Suppressor macrophage (primary cell): ENCODE measurements at regions not wholly inside any gene's neighbourhood (a gene's known extent, or its start where the extent isn't known, plus 50 kb on each side); places are given as distances from the start of the nearest gene placed in this dataset.
A peak's percentile ranks its signal among the peaks of the same experiment; 100 is the strongest.

ENCODE experiments used
- DNase-seq, 4 experiments: peaks; one replicate each; pipeline ENCODE4 v3.0.0-alpha.2; 2020 to 2022

DNA sequence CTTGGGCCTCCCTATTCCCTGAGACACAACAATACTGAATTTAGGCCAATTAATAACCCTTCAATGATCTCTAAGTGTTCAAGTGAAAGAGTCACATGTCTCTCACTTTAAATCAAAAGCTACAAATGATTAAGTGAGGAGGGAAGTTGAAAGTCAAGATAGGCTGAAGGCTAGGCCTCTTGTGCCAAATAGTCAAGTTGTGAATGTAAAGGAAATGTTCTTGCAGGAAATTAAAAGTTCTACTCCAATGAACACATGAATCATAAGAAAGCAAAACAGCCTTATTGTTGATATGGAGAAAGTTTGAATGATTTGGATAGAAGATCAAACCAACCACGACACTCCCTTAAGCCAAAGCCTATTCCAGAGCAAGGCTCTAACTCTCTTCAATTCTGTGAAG, 286.9 kb downstream of the MEIS1 start:
- no peak for DNase-seq

DNA sequence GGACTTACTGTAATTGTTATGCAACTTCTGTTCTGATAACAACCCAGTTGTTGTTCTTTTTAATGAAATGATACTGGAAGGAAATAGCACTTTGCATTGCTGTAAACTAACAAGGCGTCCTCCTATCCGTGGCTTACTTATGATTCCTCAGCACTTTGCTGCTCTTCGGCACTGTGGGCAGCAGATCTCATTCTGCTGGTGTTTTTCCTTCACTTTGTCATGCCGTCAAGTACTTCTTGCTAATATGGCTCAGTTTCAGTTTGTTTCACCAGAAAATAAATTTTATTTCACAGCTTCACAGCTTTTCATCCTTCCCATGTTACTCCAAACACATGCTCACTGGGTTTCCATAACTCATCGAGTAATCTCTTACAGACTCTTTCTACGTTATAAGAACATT, 289.3 kb downstream of the MEIS1 start:
- DNase-seq: no peak

DNA sequence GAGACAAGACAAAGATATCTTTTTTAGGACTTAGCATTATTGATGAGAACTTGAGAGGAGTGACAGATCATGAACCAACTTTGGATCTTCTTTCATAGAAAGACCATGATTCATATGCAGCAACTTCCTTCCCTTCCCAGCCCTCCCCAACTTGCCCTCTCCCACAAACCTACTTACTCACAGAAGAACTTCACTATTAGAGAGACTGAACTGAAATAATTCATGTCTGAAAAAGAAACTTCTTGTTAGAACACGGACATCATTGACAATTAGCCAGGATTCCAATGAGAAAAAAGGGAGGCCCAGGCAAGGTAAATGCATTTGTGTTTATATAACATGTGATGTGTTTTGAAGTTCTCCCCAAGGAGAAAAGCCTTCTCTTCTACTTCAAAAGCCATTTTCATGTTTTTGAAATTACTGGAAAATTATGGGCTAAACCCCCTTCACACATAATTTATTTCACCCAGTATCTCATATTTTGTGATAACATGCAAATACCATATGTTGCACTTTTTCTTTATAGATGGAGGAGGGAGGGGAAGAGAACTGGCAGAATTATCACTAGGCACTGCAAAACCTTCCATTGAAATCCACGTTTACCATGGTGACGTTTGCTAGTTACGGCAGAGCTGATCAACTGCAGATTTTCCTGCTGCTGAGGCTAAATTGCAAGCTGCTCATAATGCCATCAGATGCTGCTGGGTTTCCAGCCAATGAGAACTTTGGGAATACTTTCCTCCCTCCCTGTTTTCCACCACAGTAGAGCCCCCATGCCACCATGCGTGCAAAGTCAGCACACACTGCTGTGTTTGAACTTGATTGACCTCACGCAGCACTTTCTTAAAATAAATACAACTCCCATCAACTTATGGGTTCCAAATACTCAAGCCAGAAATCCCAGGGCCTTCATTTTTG, 294.7 kb downstream of the MEIS1 start:
- DNase-seq: no peak

DNA sequence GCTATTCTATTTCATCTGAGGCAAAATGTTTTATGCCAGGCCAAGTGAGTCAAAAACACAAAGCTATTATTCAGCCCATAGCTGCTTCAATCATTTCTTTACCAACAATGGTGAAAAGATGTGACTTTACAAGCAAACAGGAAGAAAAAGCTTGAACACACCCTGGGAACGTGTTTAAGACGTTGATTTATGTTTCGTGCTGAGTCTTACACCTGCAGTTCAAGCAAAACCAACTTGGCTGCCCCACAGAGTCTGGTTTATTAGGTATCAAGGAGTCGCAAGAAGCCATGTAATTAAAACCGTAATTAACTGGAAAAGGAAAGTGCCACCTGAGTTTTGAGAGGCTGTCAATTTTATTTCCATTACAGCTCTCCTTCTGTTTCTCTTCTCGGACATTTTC, 295.5 kb downstream of the MEIS1 start:
- no peak for DNase-seq

DNA sequence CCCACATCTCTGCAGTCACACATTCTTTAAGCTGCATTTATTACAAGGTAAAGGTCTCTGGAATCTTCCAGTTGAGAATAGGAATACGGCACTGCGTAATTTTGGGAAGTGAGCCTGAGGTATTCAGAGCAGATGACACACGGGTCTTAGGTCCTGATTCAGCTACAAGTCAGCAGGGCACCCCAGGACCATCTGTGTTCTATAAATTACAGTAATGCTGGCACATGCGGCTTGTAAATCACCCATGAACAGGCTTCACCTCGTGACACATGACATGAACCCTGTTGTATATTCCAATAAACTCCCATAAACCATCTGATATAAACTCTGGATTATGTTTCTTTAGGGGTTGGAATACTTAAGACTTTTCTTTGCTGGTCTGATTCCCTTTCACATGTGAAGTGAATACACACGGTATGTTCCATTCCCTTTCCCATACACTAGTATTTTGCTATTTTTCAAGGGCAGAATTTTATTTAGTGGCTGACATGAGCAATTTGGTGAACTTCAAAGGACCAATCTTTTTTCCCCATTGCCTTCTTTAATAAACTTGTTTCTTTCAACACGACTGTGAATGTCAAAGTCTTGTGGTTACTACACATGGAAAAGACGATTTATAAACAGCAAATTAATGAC, 298.6 kb downstream of the MEIS1 start:
- DNase-seq: no peak

DNA sequence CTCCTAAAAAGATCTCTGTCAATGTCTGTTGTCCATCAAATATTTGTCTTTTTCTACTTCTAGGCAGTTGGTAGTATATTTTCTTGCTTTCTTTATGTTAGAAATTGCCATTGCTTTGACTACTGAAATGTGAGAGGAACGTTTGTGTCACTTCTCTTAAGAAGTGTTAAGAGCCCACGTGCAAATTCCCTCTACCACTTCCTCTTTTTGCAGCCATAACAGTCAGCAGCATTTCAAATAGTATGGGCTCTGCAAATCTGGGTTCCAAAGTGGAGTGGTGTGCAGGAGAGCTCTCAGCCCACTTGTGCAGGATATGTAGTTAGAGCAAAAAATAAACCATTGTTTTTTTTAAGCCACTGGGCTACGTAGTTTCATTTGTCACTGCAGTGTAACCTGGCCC, 314.0 kb downstream of the MEIS1 start:
- peak; percentile 12 to 44 (median 43) for DNase-seq

DNA sequence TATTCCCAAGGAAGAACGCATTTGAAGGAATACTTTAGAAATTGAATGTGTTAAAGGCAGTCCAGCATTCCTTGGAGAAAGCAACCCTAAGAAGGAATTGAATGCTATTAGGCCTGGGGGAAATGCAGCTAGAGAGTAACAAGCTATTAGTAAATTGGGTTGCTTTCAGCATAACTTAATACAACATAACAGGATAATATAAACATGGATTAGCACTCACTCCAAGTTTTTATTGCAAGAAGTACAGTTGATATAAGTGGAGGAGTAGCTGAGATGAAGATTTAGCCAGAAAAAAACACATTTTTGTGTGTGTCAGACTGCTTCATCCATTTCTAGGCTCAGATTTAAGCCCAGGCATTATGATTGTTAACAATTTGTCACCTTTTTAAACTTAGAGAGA, 314.6 kb downstream of the MEIS1 start:
- DNase-seq: no peak

DNA sequence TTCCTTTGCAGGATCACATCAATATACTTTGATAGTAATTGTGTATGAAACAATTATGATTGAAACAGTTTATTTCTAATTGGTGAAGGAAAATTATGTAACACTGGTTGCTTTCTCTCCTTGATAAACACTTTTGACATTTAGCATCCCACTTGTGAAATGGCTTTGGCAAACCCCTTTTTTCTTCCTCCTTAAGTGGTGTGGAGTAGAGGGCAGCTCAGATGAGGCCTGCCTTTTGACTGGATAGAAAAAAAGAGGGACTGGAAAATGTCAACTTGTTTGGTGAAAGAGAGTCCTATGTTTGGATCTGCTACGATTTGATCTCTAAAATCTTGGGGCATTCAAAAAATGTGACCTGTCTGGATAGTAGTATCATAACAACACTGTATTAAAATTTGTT, 318.3 kb downstream of the MEIS1 start:
- no peak for DNase-seq

DNA sequence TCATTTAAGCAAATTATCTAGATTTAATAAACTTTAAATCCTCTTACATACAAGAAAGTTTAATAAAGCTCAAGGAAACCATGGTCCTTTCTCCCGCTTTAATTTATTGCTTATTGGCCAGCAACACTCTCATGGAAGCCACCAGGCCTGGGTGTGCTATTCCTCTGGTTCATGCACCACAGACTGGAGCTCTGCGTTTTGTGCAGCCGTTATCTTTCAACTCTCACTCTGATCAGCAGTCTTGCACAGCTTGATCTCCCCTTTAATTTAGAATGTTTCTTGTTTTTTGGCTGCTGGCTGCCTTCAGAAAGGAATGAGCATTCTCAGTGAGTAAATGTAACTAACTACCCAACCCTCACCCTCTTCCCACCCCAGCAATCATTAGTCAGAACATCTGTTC, 318.7 kb downstream of the MEIS1 start:
- no peak for DNase-seq

DNA sequence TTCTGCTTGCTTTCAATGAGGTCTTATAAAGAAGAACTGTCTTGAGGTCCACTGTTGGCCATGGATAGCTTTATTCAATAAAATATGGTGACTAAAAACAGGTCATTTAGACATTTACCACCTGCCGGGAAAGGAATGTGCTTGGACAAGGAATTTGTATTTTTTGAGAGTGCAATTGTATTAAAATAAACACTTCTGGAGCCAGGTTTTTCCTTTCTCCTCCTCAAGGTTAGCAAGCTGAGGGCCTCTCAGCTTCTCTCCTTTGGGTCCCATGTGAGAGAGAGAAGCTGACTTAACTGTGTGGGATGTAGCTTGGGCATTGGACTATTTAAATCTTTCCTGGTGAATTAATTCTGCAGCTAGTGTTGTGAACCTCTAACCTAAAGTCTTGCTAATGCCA, 321.0 kb downstream of the MEIS1 start:
- DNase-seq: no peak

DNA sequence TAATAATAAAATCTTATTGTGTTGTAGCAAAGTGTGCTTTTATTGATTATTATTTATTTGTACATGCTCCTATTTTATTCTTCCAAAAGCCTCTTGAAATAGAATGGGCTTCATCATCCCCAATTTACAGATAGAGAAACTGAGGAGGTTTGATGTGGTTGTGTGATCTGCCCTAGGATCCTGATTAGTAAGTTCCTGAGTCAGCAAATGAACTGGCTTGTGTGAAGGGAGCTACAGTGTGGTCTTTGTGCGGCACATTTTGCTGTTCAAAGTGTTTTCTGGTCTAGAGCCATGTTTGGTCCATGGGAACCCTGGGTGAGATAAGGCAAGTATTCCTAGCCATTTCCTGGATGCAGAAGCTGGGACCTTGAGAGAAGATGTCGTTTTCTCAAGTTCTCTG, 326.9 kb downstream of the MEIS1 start:
- DNase-seq: no peak

DNA sequence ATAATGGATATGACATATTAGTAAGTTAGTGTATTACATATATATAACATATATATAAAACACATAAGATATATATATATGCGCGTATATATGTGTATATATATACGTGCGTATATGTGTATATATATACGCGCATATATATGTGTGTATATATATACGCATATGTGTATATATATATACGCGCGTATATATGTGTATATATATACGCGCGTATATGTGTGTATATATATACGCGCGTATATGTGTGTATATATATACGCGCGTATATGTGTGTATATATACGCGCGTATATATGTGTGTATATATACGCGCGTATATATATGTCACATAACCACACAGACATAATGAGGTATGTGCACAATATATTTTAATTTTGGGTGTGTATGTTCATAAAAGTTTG, 327.8 kb downstream of the MEIS1 start:
- DNase-seq: no peak

DNA sequence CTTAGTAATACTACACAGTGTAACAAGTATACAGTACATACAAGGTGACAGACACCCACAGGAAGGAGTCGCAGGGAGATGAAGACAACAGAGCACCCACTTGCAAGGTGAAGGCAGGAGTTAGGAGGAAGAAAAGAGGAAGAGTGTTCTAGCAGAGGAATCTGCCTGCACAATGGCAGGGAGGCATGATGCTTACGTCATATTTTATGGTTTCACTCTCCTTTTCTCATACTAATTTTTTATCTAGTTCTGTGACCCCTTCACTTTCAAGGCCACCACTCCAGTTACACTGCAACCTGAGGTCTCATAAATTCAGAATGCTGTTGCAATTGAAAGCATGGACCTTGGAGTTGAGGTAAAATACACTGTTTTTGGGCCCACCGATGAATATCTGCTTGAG, 331.7 kb downstream of the MEIS1 start:
- DNase-seq: no peak

DNA sequence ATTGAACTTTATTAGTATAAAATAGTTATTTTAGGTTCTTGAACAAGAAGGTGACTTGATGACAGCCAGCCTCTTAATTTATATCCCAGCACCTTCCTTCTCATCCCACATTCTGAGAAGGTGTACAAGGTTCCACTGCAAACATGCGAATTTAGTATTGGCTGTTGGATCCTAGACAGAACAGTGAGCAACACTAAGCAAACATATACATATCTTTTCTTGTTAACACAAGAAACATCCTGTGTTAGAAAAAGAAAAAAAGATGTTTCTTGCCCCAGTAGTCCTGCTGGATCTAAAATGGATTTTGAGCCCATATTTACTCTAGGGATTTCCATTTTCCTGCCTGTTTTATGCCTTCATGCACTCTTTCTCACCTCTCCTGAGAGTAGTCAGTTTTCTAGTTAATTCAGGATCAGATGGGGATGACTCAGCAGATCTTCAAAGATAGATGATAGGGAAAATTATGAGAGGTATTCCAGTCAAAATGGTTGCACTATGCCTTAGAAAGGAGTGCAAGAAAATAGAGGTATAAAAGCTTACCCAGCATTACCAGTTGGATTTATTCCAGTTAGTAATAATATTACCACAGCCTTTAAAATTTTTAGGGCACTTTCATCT, 336.5 kb downstream of the MEIS1 start:
- no peak for DNase-seq

DNA sequence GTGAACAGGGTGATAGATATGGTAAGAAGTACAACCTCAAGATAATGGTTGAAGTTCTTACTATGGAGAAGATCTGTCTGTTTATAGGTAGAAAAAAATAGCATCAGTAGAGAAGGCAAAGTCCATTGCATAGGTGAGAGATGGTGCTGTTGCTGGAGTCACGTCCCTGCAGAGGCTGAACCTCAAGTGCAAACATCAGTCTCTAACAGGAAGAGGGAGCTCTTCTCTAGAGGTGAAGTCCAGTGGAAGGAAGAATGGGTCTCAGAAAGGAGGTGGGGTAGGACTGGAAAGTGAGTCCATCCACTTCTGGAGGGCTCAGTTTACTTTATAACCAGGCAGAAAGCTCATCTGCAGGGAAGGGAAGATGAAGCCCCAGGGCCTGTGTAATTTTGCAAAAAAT, 337.7 kb downstream of the MEIS1 start:
- DNase-seq: no peak

DNA sequence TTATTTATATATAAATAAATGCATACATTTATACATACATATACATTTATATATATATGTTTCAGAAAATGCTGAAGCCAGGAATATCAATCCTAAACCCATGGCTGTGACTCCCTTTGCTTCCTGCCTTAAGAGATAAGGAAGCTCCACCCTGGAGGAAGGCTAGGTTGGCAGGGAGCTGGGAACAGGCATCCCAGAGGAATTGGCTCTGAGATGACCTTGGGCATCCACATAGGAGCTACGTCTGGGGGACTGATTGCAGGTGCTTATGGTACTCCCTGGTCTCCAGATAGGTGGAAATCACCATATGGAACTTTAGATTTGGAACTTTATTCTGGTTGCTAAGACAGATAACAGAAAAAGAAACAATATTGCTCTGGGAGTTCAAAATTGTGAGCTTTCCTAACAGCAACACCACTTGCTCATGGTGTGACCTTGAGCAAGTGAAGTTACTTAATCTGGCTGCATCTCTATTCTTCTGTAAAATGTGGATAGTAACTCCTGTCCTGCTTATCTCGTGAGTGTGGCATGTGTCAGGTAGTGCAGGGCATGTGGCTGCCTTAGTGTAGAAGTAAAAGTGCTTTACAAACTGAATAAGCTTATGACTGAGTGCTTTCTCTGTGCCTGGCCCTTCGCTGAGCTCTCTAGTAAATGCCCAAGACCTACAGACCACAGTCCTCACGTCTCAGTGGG, 341.0 kb downstream of the MEIS1 start:
- DNase-seq: no peak

DNA sequence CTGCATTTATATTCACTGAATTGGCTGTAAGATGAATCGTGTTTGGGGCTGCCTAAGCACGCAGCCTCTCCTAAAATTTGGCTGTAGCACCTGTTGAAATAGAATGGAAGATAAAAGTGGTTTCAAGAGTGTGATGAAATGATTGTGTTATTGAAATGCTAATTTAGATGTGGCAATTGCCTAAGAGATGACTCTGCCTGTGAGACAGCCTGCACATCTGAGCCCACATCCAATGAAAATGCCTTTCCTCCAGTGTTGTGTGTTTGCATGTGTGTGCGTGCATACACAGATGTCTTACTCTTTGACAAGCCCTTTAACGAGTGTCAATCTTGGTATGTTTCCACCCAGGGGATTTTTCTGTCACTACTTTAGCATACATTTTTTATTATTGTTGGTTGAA, 346.9 kb downstream of the MEIS1 start:
- no peak for DNase-seq

DNA sequence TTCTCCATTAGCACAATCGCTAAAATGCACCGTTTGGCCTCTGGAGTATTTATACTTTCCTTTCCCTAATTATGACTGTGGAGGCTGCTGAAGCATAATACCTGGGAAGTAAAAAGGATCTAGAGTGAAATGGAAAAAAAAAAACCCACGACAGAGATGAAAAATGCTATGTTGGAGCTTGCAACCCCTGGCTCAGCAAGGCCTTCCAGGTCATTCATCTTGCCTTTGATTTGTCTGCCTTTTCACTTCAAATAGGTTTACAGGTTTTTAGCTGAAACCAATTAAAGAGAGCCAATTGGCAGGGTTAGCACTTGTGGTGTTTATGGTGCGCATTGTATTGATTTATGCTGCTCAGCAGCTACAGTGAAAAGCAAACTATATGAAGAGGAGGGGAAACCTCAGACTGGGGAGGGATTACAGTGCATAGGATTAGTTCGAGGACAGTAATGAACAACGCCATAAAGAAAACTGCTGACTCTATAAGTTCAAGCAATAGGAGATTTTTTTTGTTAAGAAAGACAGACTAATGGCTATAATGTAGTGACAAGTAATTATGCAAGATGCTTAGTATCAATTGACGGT, 347.9 kb downstream of the MEIS1 start:
- DNase-seq: no peak

DNA sequence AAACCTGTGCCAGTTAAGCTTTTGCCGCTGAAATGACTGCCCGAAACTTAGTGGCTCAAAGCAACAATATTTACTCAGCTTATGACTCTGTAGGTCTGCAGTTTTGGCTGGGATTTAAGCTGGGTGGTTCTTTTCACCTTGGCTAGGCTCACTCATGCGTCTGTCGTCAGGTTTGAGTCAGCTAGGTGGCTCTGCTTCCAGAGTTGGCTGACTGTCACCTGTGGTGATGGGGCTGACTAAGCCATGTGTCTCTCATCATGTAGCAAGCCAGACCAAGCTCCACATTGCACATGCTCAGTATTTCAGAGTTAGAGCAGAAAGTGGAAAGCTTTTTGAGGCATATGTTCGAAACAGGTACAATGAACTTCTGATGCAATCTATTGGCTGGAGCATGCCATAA, 354.8 kb downstream of the MEIS1 start:
- DNase-seq: no peak

DNA sequence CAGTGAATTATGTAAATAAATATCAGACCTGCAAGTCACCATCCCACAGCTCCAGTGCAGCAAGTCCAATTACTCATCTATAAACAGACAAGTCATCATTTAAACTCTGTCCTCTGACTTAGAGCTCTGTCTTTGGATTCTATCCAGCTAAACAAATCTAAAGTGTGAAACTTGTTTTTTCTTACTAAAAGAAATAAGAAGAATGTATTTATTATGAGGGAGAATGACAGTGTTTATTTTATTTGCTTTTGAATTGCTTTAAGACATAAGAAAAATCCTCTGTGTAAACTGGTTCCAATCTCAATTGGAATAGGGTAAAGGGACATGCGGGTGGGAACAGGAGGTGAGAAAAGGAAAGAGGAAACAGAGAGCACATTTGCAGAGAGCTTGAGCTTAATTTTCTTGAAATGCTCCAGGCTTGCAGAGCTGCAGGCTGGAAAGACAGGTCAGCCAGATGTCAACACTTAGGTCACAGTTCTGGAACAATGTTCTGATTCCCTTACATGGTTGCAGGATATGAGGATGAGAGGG, 355.8 kb downstream of the MEIS1 start:
- DNase-seq: no peak

DNA sequence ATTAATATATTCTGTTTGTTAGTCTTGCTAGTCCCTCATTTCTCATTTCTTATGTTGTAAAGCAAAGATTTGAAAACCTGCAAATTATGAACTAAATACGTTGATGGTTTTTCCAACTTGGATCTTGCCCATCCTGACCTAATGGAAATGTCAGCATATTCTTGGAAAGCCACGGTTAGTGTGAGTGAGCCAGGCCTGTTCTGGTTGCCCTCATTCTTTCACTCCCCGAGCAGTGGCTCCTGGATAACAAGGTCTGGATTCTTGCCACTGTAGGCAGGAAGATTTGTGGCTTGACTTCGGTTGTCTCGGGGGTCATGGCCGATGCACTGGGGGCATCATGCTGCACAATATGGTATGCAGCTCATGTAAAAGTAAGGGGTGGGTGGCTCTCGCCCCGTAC, 359.1 kb downstream of the MEIS1 start:
- no peak for DNase-seq

DNA sequence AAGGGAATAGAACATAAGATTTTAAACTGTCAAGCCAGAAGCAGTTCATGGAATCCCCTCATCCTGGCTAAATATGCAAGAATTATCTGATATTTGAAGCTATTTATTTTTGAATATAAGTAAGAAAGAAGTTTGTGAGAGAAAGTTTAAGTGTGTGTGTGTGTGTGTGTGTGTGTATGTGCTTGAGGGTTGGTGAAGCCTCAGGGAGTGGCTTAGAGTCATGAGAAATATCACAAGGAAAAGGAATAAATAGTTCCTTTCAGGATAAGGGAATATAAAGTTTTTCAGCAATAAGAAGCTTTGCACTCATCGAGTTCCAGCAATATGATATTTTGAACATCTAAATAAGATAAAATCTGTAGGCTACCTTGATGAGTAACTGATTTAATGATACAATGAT, 359.6 kb downstream of the MEIS1 start:
- no peak for DNase-seq

DNA sequence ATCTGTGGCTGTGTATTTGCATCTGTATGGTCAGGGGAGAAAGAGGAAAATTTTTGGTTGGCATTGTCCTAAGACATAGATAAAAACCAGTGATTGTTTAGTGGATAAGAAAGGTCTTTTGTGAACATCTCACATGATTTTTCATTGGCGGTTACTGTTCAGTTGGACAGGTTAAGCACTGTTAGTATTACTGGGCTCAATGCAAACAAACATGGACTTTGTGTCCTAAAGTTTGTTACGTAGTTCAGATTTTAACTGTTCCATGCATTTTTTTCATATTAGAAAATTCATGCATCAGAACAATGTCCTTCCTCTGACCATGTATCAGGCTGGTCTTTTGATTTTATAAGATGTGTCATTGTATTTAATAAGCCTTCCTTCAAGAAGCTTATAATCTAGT, 368.0 kb downstream of the MEIS1 start:
- DNase-seq: no peak
